ENCODE measurements at regions not wholly inside any gene's neighbourhood (a gene's known extent, or its start where the extent isn't known, plus 50 kb on each side); places are given as distances from the start of the nearest gene placed in this dataset.
"Not testable (repeated sequence)": the region's sequence is repeated elsewhere in the genome, so short reads cannot be mapped to it uniquely, and the experiment has no call there.

DNA sequence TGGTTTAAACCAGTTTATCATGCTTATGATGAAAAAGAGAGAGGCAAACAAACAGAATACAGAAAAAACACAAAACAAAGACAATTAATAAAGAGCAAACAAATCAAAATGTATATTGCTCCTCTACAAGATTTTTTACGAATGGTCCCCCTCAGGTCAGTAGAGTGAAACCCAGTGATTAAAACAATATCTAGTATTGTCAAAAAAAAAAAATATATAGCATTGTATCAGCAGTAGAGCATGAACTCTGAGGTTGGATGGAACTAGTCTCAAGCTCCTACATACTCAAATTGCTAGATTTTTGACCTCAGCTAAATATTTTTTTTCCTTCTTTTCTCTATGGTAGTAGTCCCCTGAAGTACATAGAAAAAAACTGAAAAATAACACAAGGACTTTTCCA, 290.3 kb upstream of the LUZP2 start:
- DNase-seq = no peak

- DNase-seq = no peak
These were observed 280.4 kb upstream of the LUZP2 start for GRCh38 chr11:24216488-24216887.

- not testable (repeated sequence) for DNase-seq
These were observed 279.5 kb upstream of the LUZP2 start for GRCh38 chr11:24217319-24217718.

GRCh38 chr11:24225501-24225900, 271.4 kb upstream of the LUZP2 start:
- no peak for DNase-seq

GRCh38 chr11:24226606-24227005, 270.2 kb upstream of the LUZP2 start:
- DNase-seq = no peak

DNA sequence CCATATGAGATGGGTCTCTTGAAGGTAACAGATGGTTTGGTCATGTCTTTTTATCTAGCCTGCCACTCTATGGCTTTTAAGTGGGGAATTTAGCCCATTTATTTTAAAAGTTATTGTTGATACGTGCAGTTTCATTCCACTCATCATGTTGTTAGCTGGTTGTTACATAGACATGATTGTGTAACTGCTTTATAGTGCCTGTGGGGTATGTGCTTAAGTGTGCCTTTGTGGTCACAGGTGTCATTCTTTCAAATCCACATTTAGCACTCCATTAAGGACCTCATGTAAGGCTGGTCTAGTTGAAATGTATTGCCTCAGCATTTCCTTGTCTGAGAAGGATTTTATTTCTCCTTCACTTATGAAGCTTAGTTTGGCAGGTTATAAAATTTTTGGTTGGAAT, 263.8 kb upstream of the LUZP2 start:
- no peak for DNase-seq

- no peak for DNase-seq
These were observed 261.9 kb upstream of the LUZP2 start for GRCh38 chr11:24234822-24235508.

GRCh38 chr11:24238771-24239645, 257.8 kb upstream of the LUZP2 start:
- no peak for DNase-seq

GRCh38 chr11:24239930-24240329, 256.9 kb upstream of the LUZP2 start:
- no peak for DNase-seq

GRCh38 chr11:24240496-24241175, 256.2 kb upstream of the LUZP2 start:
- DNase-seq = no peak

GRCh38 chr11:24246715-24247114, 250.1 kb upstream of the LUZP2 start:
- no peak for DNase-seq

GRCh38 chr11:24247846-24248245, 249.0 kb upstream of the LUZP2 start:
- no peak for DNase-seq

DNA sequence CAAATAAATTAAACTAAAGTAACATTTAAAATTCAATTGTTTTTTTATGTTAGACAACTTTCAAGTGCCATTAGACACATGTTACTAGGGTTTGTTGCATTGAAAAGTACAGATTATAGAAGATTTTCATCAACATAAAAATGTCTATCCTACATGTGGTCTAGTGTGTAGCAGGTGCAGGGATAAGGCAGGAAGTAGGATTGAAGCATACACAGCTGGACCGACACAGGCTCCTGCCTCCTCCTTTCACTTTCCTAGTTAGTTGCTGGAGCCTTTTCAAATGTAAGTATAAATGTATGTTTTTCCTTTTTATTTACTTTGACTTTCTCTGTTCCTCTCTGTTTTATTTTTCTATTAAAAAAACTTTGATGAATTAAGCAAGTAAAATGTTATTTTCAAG, 246.9 kb upstream of the LUZP2 start:
- DNase-seq = no peak

- no peak for DNase-seq
These were observed 243.6 kb upstream of the LUZP2 start for GRCh38 chr11:24253237-24253760.

DNA sequence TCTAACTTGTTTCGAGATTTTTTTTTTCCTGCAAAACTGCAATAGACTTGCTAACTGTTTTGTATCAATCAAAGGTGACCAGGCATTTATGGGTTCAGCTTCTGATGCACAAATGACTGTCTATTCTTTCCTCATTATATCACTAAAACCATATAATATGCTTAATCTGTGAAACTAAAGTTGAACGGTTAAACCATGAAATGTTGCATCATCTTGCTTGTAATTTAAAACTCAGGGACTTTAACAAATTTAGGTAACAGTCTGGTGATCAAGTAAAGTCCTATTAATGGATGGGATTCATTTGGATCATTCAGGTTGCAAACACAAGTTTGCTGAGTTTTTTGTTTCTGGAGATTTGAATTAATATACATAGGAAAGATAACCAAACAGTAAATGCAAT, 232.0 kb upstream of the LUZP2 start:
- DNase-seq = no peak

GRCh38 chr11:24267014-24267413, 229.8 kb upstream of the LUZP2 start:
- no peak for DNase-seq

DNA sequence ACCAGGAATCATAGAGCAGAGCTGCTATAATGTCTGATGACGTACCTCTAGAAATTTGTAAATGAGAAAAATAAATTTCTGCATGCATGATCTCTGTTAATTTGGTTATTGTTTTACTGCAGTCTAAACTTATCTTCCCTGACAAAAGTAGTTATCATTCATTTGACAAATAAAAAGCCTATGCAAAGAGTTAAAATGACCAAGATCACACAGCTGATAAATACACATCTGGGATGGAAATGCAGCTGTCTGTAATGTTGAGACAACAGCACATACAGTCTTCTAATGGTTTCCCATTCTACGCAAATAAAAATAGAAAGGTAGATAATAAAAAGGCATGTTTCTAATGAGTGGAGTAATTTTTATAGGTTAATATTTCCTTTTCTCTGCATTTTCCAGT, 225.1 kb upstream of the LUZP2 start:
- DNase-seq = no peak

GRCh38 chr11:24274214-24274781, 222.6 kb upstream of the LUZP2 start:
- not testable (repeated sequence) for DNase-seq

DNA sequence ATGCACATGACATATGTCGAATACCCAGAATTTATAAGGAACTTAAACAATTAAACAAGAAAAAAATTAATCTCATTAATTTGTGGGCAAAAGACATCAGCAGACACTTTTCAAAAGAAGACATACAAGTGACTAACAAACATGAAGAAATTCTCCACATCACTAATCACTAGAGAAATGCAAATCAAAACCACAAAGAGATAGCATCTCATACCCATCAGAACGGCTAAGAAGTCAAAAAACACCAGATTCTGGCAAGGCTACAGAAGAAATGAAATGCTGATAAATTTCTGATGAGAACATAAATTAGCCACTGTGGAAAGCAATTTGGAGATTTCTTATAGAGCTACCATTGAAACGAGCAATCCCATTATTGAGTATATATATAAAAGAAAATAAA, 210.6 kb upstream of the LUZP2 start:
- no peak for DNase-seq

- no peak for DNase-seq
These were observed 207.6 kb upstream of the LUZP2 start for GRCh38 chr11:24289301-24289700.

GRCh38 chr11:24293964-24294363, 202.9 kb upstream of the LUZP2 start:
- DNase-seq = no peak

- no peak for DNase-seq
These were observed 201.5 kb upstream of the LUZP2 start for GRCh38 chr11:24295360-24295759.

DNA sequence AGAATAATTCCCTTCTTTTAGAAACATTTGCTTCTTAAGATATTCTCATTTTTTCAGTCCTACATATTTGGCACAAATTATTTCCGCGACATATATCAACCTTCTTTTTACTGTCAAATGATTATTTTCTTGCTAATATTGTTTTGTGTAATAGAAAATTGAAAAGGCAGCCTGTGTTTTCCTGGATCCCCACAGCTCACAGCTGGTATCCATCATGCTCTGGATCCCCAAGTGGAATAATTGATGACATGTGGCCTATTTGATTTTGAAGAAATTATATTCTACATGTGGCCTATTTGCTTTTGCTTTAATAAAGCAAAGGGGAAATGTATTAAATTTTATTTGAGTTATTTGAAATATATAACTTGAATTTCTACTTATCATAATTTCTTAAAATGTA, 199.4 kb upstream of the LUZP2 start:
- DNase-seq = no peak

Data from suppressor macrophage (primary cell).